Osteocyte (in vitro differentiated cells): ENCODE measurements at regions not wholly inside any gene's neighbourhood (a gene's known extent, or its start where the extent isn't known, plus 50 kb on each side); places are given as distances from the start of the nearest gene placed in this dataset.

Source experiments
- DNase-seq: peaks from one replicate; pipeline ENCODE4 v3.0.0; 2021; ENCODE audit warnings: mixed read lengths; ENCODE audit not compliant: unreplicated experiment; ENCODE audit errors: extremely low spot score
- H3K27ac Mint-ChIP-seq: one replicate; pipeline ENCODE4 v1.8.0; 2021; ENCODE audit warnings: mild to moderate bottlenecking, mixed read lengths; ENCODE audit not compliant: unreplicated experiment
- H3K27me3 Mint-ChIP-seq: one replicate; pipeline ENCODE4 v1.8.0; 2021; ENCODE audit warnings: mixed read lengths; ENCODE audit not compliant: unreplicated experiment
- H3K36me3 Mint-ChIP-seq: one replicate; pipeline ENCODE4 v1.8.0; 2021; ENCODE audit warnings: mixed read lengths; ENCODE audit not compliant: unreplicated experiment
- H3K4me1 Mint-ChIP-seq: one replicate; pipeline ENCODE4 v1.8.0; 2021; ENCODE audit warnings: mixed read lengths; ENCODE audit not compliant: unreplicated experiment
- H3K4me3 Mint-ChIP-seq: one replicate; pipeline ENCODE4 v1.8.0; 2021; ENCODE audit warnings: mild to moderate bottlenecking, moderate library complexity, mixed read lengths; ENCODE audit not compliant: unreplicated experiment
- H3K9me3 Mint-ChIP-seq: one replicate; pipeline ENCODE4 v1.8.0; 2021; ENCODE audit warnings: mixed read lengths; ENCODE audit not compliant: unreplicated experiment
- CTCF ChIP-seq: fragments of 200-600 bp; sonication (generic); IDR thresholded peaks from 2 replicates; pipeline ENCODE4 v1.5.0; 2021; ENCODE audit warnings: antibody characterized with exemption, mild to moderate bottlenecking, moderate library complexity

GRCh38 chr3:107068980-107069379 lies 308.3 kb upstream of the CCDC54 start:
- H3K27ac Mint-ChIP-seq: peak overlapping the region; percentile 64

GRCh38 chr3:107076946-107077345 lies 300.3 kb upstream of the CCDC54 start:
- no peak for DNase-seq
- Mint-ChIP-seq H3K4me3 (no peak overlapping the region), H3K4me1 (no peaks in the 10 kb centered on the region), H3K9me3 (no peaks in the 10 kb centered on the region), H3K27me3 (no peaks in the 10 kb centered on the region), H3K27ac (no peak overlapping the region), H3K36me3 (no peaks in the 10 kb centered on the region)
- no peak for TF ChIP-seq CTCF

More at GRCh38 chr3:107068980-107069379, 308.3 kb upstream of the CCDC54 start:
- DNase-seq: no peak
- H3K4me3 Mint-ChIP-seq: no peak overlapping the region
- TF ChIP-seq CTCF: no peak
- H3K36me3 Mint-ChIP-seq: no peaks in the 10 kb centered on the region
- H3K4me1 Mint-ChIP-seq: peaks cover 23% of the 10 kb centered on the region
- H3K27me3 Mint-ChIP-seq: no peaks in the 10 kb centered on the region
- no peaks in the 10 kb centered on the region for H3K9me3 Mint-ChIP-seq

GRCh38 chr3:107077391-107077790 lies 299.8 kb upstream of the CCDC54 start:
- TF ChIP-seq CTCF: no peak
- Mint-ChIP-seq H3K27ac (no peak overlapping the region), H3K36me3 (no peaks in the 10 kb centered on the region), H3K27me3 (no peaks in the 10 kb centered on the region), H3K4me1 (no peaks in the 10 kb centered on the region), H3K9me3 (no peaks in the 10 kb centered on the region), H3K4me3 (no peak overlapping the region)
- no peak for DNase-seq

GRCh38 chr3:107082527-107082926 lies 294.7 kb upstream of the CCDC54 start:
- Mint-ChIP-seq H3K4me3 (no peak overlapping the region), H3K27ac (no peak overlapping the region), H3K36me3 (no peaks in the 10 kb centered on the region), H3K4me1 (no peaks in the 10 kb centered on the region), H3K27me3 (no peaks in the 10 kb centered on the region), H3K9me3 (no peaks in the 10 kb centered on the region)
- TF ChIP-seq CTCF: no peak
- no peak for DNase-seq

- no peak for DNase-seq
- Mint-ChIP-seq H3K36me3 (no peaks in the 10 kb centered on the region), H3K4me3 (no peak overlapping the region), H3K4me1 (no peaks in the 10 kb centered on the region), H3K27me3 (no peaks in the 10 kb centered on the region), H3K9me3 (no peaks in the 10 kb centered on the region), H3K27ac (no peak overlapping the region)
- TF ChIP-seq CTCF: no peak
Observed at GRCh38 chr3:107085261-107085660, 292.0 kb upstream of the CCDC54 start.
